ENCODE measurements at regions not wholly inside any gene's neighbourhood (a gene's known extent, or its start where the extent isn't known, plus 50 kb on each side); places are given as distances from the start of the nearest gene placed in this dataset.

- TF ChIP-seq, protein P1, sequence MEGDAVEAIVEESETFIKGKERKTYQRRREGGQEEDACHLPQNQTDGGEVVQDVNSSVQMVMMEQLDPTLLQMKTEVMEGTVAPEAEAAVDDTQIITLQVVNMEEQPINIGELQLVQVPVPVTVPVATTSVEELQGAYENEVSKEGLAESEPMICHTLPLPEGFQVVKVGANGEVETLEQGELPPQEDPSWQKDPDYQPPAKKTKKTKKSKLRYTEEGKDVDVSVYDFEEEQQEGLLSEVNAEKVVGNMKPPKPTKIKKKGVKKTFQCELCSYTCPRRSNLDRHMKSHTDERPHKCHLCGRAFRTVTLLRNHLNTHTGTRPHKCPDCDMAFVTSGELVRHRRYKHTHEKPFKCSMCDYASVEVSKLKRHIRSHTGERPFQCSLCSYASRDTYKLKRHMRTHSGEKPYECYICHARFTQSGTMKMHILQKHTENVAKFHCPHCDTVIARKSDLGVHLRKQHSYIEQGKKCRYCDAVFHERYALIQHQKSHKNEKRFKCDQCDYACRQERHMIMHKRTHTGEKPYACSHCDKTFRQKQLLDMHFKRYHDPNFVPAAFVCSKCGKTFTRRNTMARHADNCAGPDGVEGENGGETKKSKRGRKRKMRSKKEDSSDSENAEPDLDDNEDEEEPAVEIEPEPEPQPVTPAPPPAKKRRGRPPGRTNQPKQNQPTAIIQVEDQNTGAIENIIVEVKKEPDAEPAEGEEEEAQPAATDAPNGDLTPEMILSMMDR (IDR thresholded peaks at IDR 0.05; ENCODE audit: partially characterized antibody, unreplicated experiment), result no peak
- Mint-ChIP-seq H3K36me3 (ENCODE audit: unreplicated experiment) (no peaks in the 10 kb centered on the region), H3K9me3 (ENCODE audit: unreplicated experiment) (no peaks in the 10 kb centered on the region), H3K4me1 (ENCODE audit: low read depth, unreplicated experiment) (peaks cover 13% of the 10 kb centered on the region), H3K27me3 (ENCODE audit: unreplicated experiment) (no peaks in the 10 kb centered on the region), H3K4me3 (ENCODE audit: unreplicated experiment) (no peak overlapping the region), H3K27ac (ENCODE audit: unreplicated experiment) (no peak overlapping the region)
- no peak for DNase-seq
These were observed 471.6 kb downstream of the DTHD1 start for GRCh38 chr4:36753048-36753447.

DNA sequence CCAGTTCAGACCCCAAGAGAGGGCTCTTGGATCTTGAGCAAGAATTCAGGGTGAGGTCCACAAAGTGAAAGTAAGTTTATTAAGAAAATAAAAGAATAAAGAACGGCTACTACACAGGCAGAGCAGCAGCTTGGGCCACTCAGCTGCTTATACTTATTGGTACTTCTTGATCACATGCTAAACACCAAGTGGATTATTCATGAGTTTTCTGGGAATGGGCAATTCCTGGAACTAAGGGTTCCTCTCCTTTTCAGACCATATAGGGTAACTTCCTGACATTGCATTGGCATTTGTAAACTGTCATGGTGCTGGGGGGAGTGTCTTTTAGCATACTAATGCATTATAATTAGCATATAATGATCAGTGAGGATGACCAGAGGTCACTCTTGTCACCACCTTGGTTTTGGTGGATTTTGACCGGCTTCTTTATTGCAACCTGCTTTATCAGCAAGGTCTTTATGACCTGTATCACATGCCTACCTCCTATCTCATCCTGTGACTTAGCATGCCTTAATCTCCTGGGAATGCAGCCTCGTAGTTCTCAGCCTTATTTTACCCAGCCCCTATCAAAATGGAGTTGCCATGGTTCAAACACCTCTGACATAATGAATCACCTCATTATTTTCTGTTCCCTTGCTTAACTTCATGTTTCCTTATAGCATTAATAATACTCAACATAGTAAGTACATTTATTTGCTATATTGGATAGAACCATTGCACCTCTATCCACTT is 476.3 kb downstream of the DTHD1 start:
- H3K4me3 Mint-ChIP-seq (ENCODE audit: unreplicated experiment), result no peak overlapping the region
- TF ChIP-seq, protein P1 (IDR thresholded peaks at IDR 0.05; ENCODE audit: partially characterized antibody, unreplicated experiment), result no peak
- H3K27me3 Mint-ChIP-seq (ENCODE audit: unreplicated experiment), result no peaks in the 10 kb centered on the region
- H3K9me3 Mint-ChIP-seq (ENCODE audit: unreplicated experiment), result no peaks in the 10 kb centered on the region
- no peak overlapping the region for H3K27ac Mint-ChIP-seq (ENCODE audit: unreplicated experiment)
- H3K36me3 Mint-ChIP-seq (ENCODE audit: unreplicated experiment), result no peaks in the 10 kb centered on the region
- no peak for DNase-seq
- peaks cover 12% of the 10 kb centered on the region for H3K4me1 Mint-ChIP-seq (ENCODE audit: low read depth, unreplicated experiment)

DNA sequence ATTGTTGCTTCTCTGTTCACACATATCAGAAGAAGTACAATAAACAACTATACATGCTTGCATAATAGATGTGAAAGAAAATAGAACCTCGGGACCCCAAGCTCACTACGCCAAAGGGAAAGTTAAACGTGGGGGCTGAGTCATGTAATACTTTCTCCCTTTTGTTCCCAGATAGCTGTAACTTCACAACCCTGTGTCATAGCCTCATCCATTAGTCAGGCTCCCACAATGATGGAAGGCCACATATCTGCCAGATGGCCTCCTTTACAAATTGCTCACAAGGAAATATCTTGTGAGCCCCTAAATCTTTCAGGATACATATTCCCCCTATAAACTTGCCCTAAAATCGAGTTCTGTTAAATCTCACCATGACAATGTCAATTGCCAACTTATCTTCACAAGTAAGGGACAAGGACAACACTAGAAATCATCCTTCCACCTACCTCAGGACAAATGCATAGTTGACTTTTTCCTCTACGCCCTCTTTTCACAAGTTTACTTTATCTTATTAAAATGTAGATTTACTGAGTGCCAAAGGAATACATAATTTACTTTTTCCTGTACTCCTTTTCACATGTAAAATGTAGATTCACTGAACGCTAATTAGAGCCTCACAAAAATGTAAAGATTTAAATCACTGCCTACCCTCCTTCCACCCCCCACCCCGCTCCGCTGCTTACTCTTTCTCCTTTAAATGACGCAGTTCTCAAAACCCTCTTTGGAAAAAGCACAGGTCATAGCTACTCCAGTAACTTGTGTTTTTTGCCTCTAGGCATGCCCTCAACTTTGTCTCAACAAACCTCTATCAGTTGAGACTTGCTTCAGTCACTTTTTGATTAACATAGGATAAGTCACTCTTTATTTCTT is 477.1 kb downstream of the DTHD1 start:
- Mint-ChIP-seq H3K4me1 (ENCODE audit: low read depth, unreplicated experiment) (peaks cover 12% of the 10 kb centered on the region), H3K9me3 (ENCODE audit: unreplicated experiment) (no peaks in the 10 kb centered on the region), H3K36me3 (ENCODE audit: unreplicated experiment) (no peaks in the 10 kb centered on the region), H3K27me3 (ENCODE audit: unreplicated experiment) (no peaks in the 10 kb centered on the region), H3K27ac (ENCODE audit: unreplicated experiment) (no peak overlapping the region), H3K4me3 (ENCODE audit: unreplicated experiment) (peak overlapping the region; percentile 5)
- no peak for DNase-seq
- TF ChIP-seq, protein P1 (IDR thresholded peaks at IDR 0.05; ENCODE audit: partially characterized antibody, unreplicated experiment), result no peak

GRCh38 chr4:36761607-36762006 is 480.2 kb downstream of the DTHD1 start:
- DNase-seq, result no peak
- Mint-ChIP-seq H3K36me3 (ENCODE audit: unreplicated experiment) (no peaks in the 10 kb centered on the region), H3K4me1 (ENCODE audit: low read depth, unreplicated experiment) (peaks cover 9% of the 10 kb centered on the region), H3K27ac (ENCODE audit: unreplicated experiment) (no peak overlapping the region), H3K27me3 (ENCODE audit: unreplicated experiment) (no peaks in the 10 kb centered on the region), H3K4me3 (ENCODE audit: unreplicated experiment) (no peak overlapping the region), H3K9me3 (ENCODE audit: unreplicated experiment) (no peaks in the 10 kb centered on the region)
- TF ChIP-seq, protein P1 (IDR thresholded peaks at IDR 0.05; ENCODE audit: partially characterized antibody, unreplicated experiment), result no peak

DNA sequence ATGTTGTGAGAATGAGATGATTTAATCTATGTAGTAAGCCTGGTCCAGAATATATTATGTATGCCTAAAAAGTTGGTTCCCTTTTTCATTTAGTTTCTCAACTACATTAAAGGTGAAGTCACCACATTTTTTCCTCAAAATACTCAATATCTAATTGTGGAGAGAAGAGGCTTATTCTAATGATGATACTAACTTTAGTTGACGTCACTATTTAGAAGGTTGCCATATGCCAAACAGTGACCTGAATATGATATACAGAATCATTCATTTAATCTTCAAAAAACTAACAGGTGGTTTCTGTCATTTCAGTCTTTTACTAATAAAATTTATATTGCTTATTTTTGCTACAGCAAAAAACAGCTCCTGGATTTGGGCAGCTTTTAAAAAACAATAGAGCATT is 480.7 kb upstream of the NWD2 start:
- no peaks in the 10 kb centered on the region for H3K27me3 Mint-ChIP-seq (ENCODE audit: unreplicated experiment)
- DNase-seq, result no peak
- H3K27ac Mint-ChIP-seq (ENCODE audit: unreplicated experiment), result no peak overlapping the region
- TF ChIP-seq, protein P1 (IDR thresholded peaks at IDR 0.05; ENCODE audit: partially characterized antibody, unreplicated experiment), result no peak
- H3K36me3 Mint-ChIP-seq (ENCODE audit: unreplicated experiment), result no peaks in the 10 kb centered on the region
- no peaks in the 10 kb centered on the region for H3K9me3 Mint-ChIP-seq (ENCODE audit: unreplicated experiment)
- no peak overlapping the region for H3K4me3 Mint-ChIP-seq (ENCODE audit: unreplicated experiment)
- H3K4me1 Mint-ChIP-seq (ENCODE audit: low read depth, unreplicated experiment), result no peaks in the 10 kb centered on the region
